Loucy (cell line): ENCODE measurements at regions not wholly inside any gene's neighbourhood (a gene's known extent, or its start where the extent isn't known, plus 50 kb on each side); places are given as distances from the start of the nearest gene placed in this dataset.

Source experiments
- H2AFZ ChIP-seq: fragments of 200-600 bp; sonication (generic); 2 replicates; pipeline ENCODE4 v1.6.0; 2016; ENCODE audit warnings: antibody characterized with exemption, mild to moderate bottlenecking, low read length, moderate library complexity
- H3F3A ChIP-seq: fragments of 200-600 bp; 2 replicates; pipeline ENCODE4 v1.6.0; 2016; ENCODE audit warnings: antibody characterized with exemption, low read depth, mild to moderate bottlenecking
- H3K27me3 ChIP-seq: fragments of 200-600 bp; sonication (generic); 2 replicates; pipeline ENCODE4 v1.6.1; 2014; ENCODE audit warnings: low read length, mild to moderate bottlenecking; ENCODE audit not compliant: insufficient read depth, poor library complexity, severe bottlenecking
- H3K36me3 ChIP-seq: fragments of 200-600 bp; sonication (generic); 2 replicates; pipeline ENCODE4 v1.6.1; 2016; ENCODE audit warnings: low read length; ENCODE audit not compliant: insufficient read depth
- H3K4me1 ChIP-seq: fragments of 200-600 bp; sonication (generic); 2 replicates; pipeline ENCODE4 v1.5.1; 2014; ENCODE audit warnings: low read length, mild to moderate bottlenecking; ENCODE audit not compliant: insufficient read depth, poor library complexity, severe bottlenecking
- H3K4me2 ChIP-seq: fragments of 200-600 bp; sonication (generic); 2 replicates; pipeline ENCODE4 v1.6.0; 2014; ENCODE audit warnings: antibody characterized with exemption, low read length, low read depth, mild to moderate bottlenecking; ENCODE audit not compliant: poor library complexity, severe bottlenecking
- H3K4me3 ChIP-seq: fragments of 200-600 bp; sonication (generic); 2 replicates; pipeline ENCODE4 v1.5.1; 2014; ENCODE audit warnings: low read length, mild to moderate bottlenecking, mixed read lengths; ENCODE audit not compliant: poor library complexity, severe bottlenecking
- H3K79me2 ChIP-seq: fragments of 200-600 bp; sonication (generic); 2 replicates; pipeline ENCODE4 v1.6.1; 2014; ENCODE audit warnings: low read length; ENCODE audit not compliant: insufficient read depth
- H3K9ac ChIP-seq: fragments of 200-600 bp; sonication (generic); 2 replicates; pipeline ENCODE4 v1.6.0; 2014; ENCODE audit warnings: mild to moderate bottlenecking, low read depth, low read length, moderate library complexity; ENCODE audit not compliant: poor library complexity, severe bottlenecking
- H3K9me2 ChIP-seq: fragments of 200-600 bp; sonication (generic); replicated peaks from 2 replicates; pipeline ENCODE4 v1.6.1; 2016; ENCODE audit warnings: low read depth, low read length, mixed read lengths
- H3K9me3 ChIP-seq: fragments of 200-600 bp; sonication (generic); 2 replicates; pipeline ENCODE4 v1.6.1; 2014; ENCODE audit warnings: mild to moderate bottlenecking, antibody characterized with exemption, low read length, low read depth; ENCODE audit not compliant: insufficient read depth
- H4K20me1 ChIP-seq: fragments of 200-600 bp; sonication (generic); 2 replicates; pipeline ENCODE4 v1.6.0; 2014; ENCODE audit warnings: antibody characterized with exemption, low read length, mild to moderate bottlenecking; ENCODE audit not compliant: insufficient read depth, poor library complexity, severe bottlenecking
- CTCF ChIP-seq: fragments of 200-600 bp; sonication (generic); conservative IDR thresholded peaks from 2 replicates; pipeline ENCODE4 v1.5.1; 2014; ENCODE audit warnings: mild to moderate bottlenecking, antibody characterized with exemption, low read length
- EZH2phosphoT487 ChIP-seq: fragments of 200-600 bp; IDR thresholded peaks from 2 replicates; pipeline ENCODE4 v1.6.1; 2018; ENCODE audit warnings: antibody characterized with exemption, mild to moderate bottlenecking, moderate library complexity, borderline replicate concordance

DNA sequence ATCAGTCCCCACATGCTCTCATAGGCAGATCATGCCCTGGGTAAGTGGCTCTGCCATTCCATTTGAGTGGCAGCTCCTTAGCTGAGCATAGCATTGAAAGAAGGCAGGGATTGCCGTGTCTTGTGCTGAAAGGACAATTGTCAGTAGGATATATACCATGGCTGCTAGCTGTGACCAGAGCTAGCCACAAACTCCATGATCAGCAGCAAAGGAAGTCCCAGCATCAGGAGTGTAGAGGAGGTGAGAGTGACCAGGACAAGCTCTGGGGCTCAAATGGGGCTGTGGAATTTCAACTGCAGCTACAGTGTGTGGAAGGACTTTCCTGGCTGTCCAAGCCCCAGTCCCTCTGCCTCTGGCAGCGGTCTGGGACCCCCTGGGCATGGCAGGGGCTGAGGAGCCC lies 54.4 kb upstream of the LGALSL start:
- H3K4me2 ChIP-seq: no peak overlapping the region
- no peaks in the 10 kb centered on the region for H3K9me2 ChIP-seq
- no peak overlapping the region for H2AFZ ChIP-seq
- H4K20me1 ChIP-seq: no peaks in the 10 kb centered on the region
- no peaks in the 10 kb centered on the region for H3F3A ChIP-seq
- no peaks in the 10 kb centered on the region for H3K79me2 ChIP-seq
- H3K9me3 ChIP-seq: no peaks in the 10 kb centered on the region
- H3K9ac ChIP-seq: no peak overlapping the region
- TF ChIP-seq CTCF: no peak
- TF ChIP-seq EZH2phosphoT487: no peak
- H3K36me3 ChIP-seq: no peaks in the 10 kb centered on the region
- no peaks in the 10 kb centered on the region for H3K27me3 ChIP-seq
- H3K4me3 ChIP-seq: no peak overlapping the region
- H3K4me1 ChIP-seq: peaks cover 4% of the 10 kb centered on the region

GRCh38 chr2:64400105-64400728 lies 53.7 kb upstream of the LGALSL start:
- H4K20me1 ChIP-seq: no peaks in the 10 kb centered on the region
- no peaks in the 10 kb centered on the region for H3K36me3 ChIP-seq
- no peaks in the 10 kb centered on the region for H3F3A ChIP-seq
- no peaks in the 10 kb centered on the region for H3K27me3 ChIP-seq
- H3K4me1 ChIP-seq: peaks cover 4% of the 10 kb centered on the region
- H3K79me2 ChIP-seq: no peaks in the 10 kb centered on the region
- no peak overlapping the region for H3K4me3 ChIP-seq
- H3K4me2 ChIP-seq: no peak overlapping the region
- H3K9ac ChIP-seq: no peak overlapping the region
- H2AFZ ChIP-seq: no peak overlapping the region
- no peaks in the 10 kb centered on the region for H3K9me3 ChIP-seq
- H3K9me2 ChIP-seq: no peaks in the 10 kb centered on the region
- no peak for TF ChIP-seq EZH2phosphoT487
- TF ChIP-seq CTCF: no peak

DNA sequence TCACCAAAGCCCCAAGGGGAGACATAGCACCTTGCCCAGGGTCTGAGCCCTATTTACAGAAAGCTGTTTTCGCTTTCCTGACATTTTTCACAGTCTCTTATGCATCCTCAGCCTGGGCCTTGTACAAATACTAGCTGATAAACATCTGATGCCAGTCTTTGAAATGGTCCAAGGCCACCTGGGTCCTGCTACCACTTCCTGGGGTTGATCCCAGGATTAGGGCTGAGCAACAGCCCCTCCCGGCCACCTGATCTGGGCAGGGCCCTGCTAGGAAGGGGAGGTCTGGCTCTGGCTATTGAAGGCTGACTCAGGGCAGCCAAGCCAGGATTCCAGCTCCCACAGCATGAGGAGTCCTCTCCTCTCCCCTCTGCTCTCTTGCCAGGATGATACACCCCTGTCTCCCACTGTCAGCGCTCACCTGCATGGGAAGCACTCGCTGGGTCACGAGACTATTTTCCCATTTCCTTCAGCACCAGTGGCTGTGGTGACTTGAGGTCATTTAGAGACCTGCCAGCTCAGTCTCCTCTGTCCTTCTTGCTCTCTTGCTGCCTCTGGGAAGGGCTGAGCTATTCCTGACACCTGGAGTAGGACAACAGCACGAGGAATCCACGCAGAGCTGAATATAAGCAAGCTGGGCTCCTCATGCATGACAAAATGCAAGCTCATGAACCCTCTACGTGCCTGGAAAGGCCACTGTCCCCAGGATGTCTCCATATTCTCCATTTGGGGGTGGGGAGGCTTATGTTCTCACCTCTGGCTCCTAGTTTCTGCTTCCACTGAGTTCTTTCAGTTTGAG lies 53.0 kb upstream of the LGALSL start:
- Histone ChIP-seq H3K9ac (no peak overlapping the region), H2AFZ (no peak overlapping the region), H3K4me3 (no peak overlapping the region), H3K9me2 (no peaks in the 10 kb centered on the region), H3K36me3 (no peaks in the 10 kb centered on the region), H3K79me2 (no peaks in the 10 kb centered on the region), H3K9me3 (no peaks in the 10 kb centered on the region), H3K4me2 (no peak overlapping the region), H3F3A (no peaks in the 10 kb centered on the region), H3K4me1 (peaks cover 4% of the 10 kb centered on the region), H3K27me3 (no peaks in the 10 kb centered on the region), H4K20me1 (no peaks in the 10 kb centered on the region)
- TF ChIP-seq CTCF (no peak), EZH2phosphoT487 (no peak)
